BLaER1 treated with 17β-estradiol and CSF1 and Interleukin-3, amounts not matched to agents 10 nM and 100 nM (cell line): ENCODE measurements at regions not wholly inside any gene's neighbourhood (a gene's known extent, or its start where the extent isn't known, plus 50 kb on each side); places are given as distances from the start of the nearest gene placed in this dataset.

Experiments used
- H3K27ac ChIP-seq, 11 experiments: shearing (Covaris generic); formaldehyde crosslinking; 2 replicates each; pipeline ENCODE4 v1.8.1; 2022
- H3K27me3 ChIP-seq, 11 experiments: shearing (Covaris generic); formaldehyde crosslinking; 2 replicates each; pipeline ENCODE4 v1.8.1; 2022
- H3K36me3 ChIP-seq, 11 experiments: shearing (Covaris generic); formaldehyde crosslinking; 2 replicates each; pipeline ENCODE4 v1.8.1; 2022
- H3K4me1 ChIP-seq, 10 experiments: shearing (Covaris generic); formaldehyde crosslinking; 2 replicates each; pipeline ENCODE4 v1.8.1; 2022
- H3K4me2 ChIP-seq, 11 experiments: shearing (Covaris generic); formaldehyde crosslinking; 2 replicates each; pipeline ENCODE4 v1.8.1; 2022
- H3K4me3 ChIP-seq, 10 experiments: shearing (Covaris generic); formaldehyde crosslinking; 2 replicates each; pipeline ENCODE4 v1.8.1; 2022
- H3K9ac ChIP-seq, 11 experiments: shearing (Covaris generic); formaldehyde crosslinking; 2 replicates each; pipeline ENCODE4 v1.8.1; 2022
- H3K9me3 ChIP-seq, 11 experiments: shearing (Covaris generic); formaldehyde crosslinking; replicated peaks in 1 of 11; 2 replicates each; pipeline ENCODE4 v1.8.1; 2022
- H4K20me1 ChIP-seq, 11 experiments: shearing (Covaris generic); formaldehyde crosslinking; 2 replicates each; pipeline ENCODE4 v1.8.1; 2022
- Cebpa-rat ChIP-seq, 11 experiments: shearing (Covaris generic); IDR thresholded peaks; 2 replicates each; pipeline ENCODE4 v1.8.1; 2022

DNA sequence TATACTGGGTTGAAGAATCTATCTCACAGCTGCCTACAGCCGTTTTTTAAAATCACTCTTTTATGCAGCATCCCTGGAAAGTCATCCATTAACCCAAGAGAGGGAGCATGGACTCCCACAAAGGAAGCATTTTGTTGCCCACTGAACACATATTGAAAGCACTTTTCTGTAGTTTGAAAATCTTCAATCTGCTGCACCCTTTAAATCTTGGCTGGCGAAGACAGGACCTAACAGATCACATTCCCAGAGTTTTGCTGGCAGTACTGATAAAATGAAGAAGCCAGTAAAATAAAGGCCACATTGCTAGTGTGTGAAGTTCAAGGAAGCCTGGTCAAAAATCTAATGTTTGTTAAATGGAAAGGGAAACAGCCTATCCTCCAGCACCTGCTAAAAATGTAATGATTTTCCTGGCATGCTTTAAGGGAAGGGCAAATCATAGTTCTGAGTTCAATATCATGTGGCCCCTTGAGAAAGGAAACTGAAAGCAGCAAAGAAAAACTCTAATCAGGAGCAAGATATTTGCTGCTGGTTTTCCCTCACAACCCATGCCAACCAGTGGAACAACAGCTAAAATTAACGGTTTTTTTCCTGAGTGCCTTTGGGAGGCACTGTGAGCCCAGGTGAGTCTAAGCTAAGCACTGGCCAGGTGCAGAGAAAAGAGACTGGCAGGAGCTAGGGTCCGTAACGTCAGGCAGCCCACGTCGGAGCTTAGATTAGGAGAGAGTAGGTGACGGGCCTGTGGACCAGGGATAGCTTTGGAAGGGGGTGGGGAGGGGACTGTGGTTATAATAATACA, 97.9 kb upstream of the PALS2 start:
- TF ChIP-seq Cebpa-rat (IDR thresholded peaks at IDR 0.05) = no peak
- H3K4me2 ChIP-seq = no peak overlapping the region
- H3K9ac ChIP-seq = no peak overlapping the region
- H3K36me3 ChIP-seq = no peaks in the 10 kb centered on the region
- no peaks in the 10 kb centered on the region for H3K27me3 ChIP-seq
- H3K27ac ChIP-seq = no peak overlapping the region
- no peak overlapping the region for H3K4me3 ChIP-seq
- no peaks in the 10 kb centered on the region for H3K4me1 ChIP-seq
- H4K20me1 ChIP-seq = no peaks in the 10 kb centered on the region
- H3K9me3 ChIP-seq = no peaks in the 10 kb centered on the region

DNA sequence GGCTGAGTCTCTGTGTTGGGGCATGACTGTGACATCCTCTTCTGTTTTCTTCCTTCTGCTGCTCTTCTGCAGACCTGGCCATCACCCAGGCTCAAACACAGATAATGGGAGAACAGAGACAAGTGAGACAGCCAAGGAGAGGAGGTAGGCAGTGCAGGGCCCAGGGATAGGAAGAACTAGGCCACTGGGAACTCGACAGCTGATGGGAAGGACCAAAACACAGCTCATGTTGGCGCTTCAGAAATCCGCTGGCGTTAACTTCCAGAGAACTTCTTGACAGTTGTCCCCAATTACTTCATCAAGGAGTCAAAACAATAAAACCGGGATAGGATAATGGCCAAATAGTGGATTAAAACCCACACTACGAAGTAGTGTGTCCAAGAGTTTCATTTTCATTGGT, 97.0 kb upstream of the PALS2 start:
- Histone ChIP-seq H3K36me3 (no peaks in the 10 kb centered on the region), H3K27me3 (no peaks in the 10 kb centered on the region), H3K9me3 (no peaks in the 10 kb centered on the region), H3K27ac (no peak overlapping the region), H3K4me1 (no peaks in the 10 kb centered on the region), H4K20me1 (no peaks in the 10 kb centered on the region), H3K4me2 (no peak overlapping the region), H3K9ac (no peak overlapping the region), H3K4me3 (no peak overlapping the region)
- no peak for TF ChIP-seq Cebpa-rat (IDR thresholded peaks at IDR 0.05)

DNA sequence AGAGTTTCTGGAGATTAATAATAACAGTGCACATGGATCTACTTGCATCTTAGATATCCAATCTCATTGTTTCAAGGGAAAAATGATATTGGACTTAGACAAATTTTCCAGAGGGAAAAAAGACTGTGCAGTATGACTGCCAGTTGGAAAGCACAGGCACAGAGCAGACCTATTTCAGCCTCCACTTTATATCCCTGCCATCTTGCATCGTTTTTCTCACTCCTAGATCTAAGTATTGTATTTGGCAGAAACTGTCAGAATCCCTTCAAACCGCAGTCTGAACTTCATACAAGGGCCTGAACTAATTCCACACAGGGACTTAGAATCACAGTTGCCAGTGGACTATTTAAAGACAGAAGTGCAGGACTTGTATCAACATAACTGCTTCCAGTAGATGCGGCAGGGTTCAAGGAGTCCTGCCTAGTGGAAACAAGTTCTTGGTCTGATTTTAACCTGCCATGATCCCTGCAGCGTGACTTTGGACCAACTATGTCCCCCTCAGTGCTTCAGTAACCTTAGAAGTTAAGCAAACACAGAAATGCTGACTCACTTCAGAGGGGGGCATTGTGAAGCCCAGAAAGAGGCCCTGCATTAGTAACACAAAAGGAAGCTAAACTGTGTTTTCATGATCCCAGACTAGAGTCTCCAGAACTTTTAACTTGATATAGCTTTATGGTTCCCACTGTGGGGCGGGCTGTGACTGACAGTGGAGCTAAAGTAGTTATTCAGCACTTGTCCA, 95.7 kb upstream of the PALS2 start:
- H3K4me2 ChIP-seq = no peak overlapping the region
- no peak overlapping the region; a peak in 2 of 22 replicates for H3K27ac ChIP-seq
- H3K9ac ChIP-seq = no peak overlapping the region

DNA sequence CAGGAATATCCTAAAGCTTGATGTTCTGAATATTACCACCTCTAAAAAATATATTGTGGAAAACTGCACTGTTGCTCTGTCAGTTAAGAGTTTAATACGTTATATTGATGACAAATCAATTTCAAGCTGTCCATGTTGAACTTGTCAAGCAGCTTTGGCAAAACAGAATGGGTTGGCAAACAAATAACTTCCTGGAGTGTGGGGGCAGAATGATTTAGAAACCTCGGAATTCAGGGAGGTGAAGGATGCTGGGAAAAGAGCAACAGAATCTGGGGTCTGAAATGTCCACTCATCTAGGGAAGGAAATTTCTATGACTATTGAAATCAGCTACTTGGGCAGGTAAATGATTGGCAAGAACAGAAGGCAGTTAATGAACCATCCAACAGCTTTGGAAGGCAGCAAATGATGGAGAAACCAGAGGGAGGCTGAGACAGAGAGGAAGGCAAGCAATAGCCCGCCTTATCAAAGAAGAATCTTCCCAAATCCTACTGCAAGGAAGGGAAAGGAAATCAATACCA, 95.1 kb upstream of the PALS2 start:
- no peak overlapping the region for H3K4me2 ChIP-seq
- no peak overlapping the region for H3K4me3 ChIP-seq
- H3K4me1 ChIP-seq = no peaks in the 10 kb centered on the region
- H4K20me1 ChIP-seq = no peaks in the 10 kb centered on the region
- H3K27ac ChIP-seq = no peak overlapping the region
- no peak overlapping the region for H3K9ac ChIP-seq
- no peaks in the 10 kb centered on the region for H3K27me3 ChIP-seq
- no peak for TF ChIP-seq Cebpa-rat (IDR thresholded peaks at IDR 0.05)
- no peaks in the 10 kb centered on the region for H3K9me3 ChIP-seq
- H3K36me3 ChIP-seq = no peaks in the 10 kb centered on the region

More for the DNA sequence above, 95.7 kb upstream of the PALS2 start:
- H4K20me1 ChIP-seq = no peaks in the 10 kb centered on the region
- H3K4me3 ChIP-seq = no peak overlapping the region
- H3K4me1 ChIP-seq = no peaks in the 10 kb centered on the region
- no peaks in the 10 kb centered on the region for H3K27me3 ChIP-seq
- H3K9me3 ChIP-seq = no peaks in the 10 kb centered on the region
- H3K36me3 ChIP-seq = no peaks in the 10 kb centered on the region
- TF ChIP-seq Cebpa-rat (IDR thresholded peaks at IDR 0.05) = no peak

DNA sequence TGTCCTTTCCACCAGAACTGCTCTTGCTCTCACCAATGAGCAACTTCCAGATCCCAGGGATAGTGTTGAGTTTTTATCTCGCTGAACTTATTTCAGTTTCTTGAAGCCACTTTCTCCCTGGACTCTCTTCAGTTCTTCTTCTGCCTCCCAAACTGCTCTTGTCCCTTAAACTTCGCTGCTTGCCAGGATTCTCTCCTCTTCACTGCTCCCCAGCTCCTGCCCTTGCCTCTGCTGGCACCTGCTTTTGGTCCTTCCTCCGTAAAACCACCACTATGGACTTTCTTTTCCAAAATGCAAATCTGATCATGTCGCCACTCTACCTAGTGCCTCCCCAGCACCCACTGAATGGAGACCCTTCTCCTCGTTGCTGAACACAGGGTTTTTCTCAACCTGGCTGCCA, 92.8 kb upstream of the PALS2 start:
- Histone ChIP-seq H3K4me3 (no peak overlapping the region), H3K36me3 (no peaks in the 10 kb centered on the region), H3K9me3 (no peaks in the 10 kb centered on the region), H3K9ac (no peak overlapping the region), H3K27ac (no peak overlapping the region), H4K20me1 (no peaks in the 10 kb centered on the region), H3K4me1 (no peaks in the 10 kb centered on the region), H3K4me2 (no peak overlapping the region), H3K27me3 (no peaks in the 10 kb centered on the region)
- TF ChIP-seq Cebpa-rat (IDR thresholded peaks at IDR 0.05) = no peak

DNA sequence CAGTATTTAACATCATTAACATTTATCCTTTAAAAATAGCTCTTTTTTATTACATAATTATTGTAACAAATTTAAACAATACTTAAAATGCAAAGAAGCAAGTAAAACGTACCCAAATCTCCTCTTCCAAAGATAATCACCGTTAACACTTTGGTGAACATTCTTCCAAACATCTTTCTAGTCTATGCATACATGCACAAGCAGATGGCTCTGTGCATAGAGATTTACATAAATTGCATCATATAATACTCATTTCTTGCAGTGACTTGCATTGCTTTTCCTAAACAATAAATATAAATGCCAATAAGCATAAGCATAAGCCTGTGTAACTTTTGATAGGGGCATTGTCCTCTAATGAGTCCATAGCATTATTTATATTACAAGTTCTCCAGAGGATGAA, 89.4 kb upstream of the PALS2 start:
- Histone ChIP-seq H3K4me1 (no peaks in the 10 kb centered on the region), H3K27me3 (no peaks in the 10 kb centered on the region), H3K27ac (no peak overlapping the region), H3K9ac (no peak overlapping the region), H3K4me2 (no peak overlapping the region), H4K20me1 (no peaks in the 10 kb centered on the region), H3K9me3 (no peaks in the 10 kb centered on the region), H3K36me3 (no peaks in the 10 kb centered on the region), H3K4me3 (no peak overlapping the region)
- TF ChIP-seq Cebpa-rat (IDR thresholded peaks at IDR 0.05) = no peak

DNA sequence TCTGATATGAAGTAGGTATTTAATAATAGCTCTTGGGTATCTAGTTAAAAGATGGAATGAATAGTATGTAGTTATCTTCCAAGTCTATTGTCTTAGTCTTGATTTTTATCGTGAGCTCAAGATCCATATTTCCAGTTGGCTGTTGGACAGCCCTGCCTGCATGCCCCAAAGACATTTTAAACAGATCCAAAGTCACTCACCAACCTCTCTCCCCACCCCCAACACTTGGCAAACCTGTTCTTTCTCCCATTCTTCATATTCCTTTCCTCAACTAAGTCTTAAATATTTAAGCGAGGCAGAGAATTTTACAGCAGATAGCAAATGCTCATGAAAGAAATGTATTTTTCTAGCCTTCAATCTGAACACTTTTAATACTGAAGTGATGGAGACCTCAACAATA, 80.7 kb upstream of the PALS2 start:
- no peak for TF ChIP-seq Cebpa-rat (IDR thresholded peaks at IDR 0.05)
- Histone ChIP-seq H4K20me1 (no peaks in the 10 kb centered on the region), H3K36me3 (no peaks in the 10 kb centered on the region), H3K9ac (no peak overlapping the region), H3K4me1 (no peaks in the 10 kb centered on the region), H3K9me3 (peaks cover 0 to 11% (median 9%) of the 10 kb centered on the region in 11 experiments; a peak in 12 of 22 replicates), H3K4me2 (no peak overlapping the region), H3K27me3 (no peaks in the 10 kb centered on the region), H3K27ac (no peak overlapping the region), H3K4me3 (no peak overlapping the region)

DNA sequence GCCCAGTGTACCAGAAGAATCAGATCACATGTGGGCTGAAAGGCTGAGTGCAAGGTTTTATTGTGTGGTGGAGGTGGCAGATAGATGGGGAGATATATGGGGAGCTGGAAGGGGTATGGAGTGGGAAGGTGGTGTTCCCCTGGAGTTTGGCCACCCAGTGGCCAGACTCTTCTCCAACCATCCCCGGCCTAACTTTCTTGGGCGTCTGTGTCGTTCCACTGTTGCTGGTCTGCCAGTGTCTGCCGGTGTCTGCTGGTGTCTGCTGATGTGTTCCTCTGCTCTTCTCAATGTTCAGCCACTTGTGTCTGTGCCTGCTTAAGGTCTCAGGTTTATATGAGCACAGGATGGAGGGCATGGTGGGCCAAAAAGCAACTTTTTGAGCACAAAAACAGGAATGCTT, 78.4 kb upstream of the PALS2 start:
- Histone ChIP-seq H3K9me3 (peaks cover 0 to 11% (median 9%) of the 10 kb centered on the region in 11 experiments; a peak in 12 of 22 replicates), H3K4me3 (no peak overlapping the region), H3K27me3 (no peaks in the 10 kb centered on the region), H4K20me1 (no peaks in the 10 kb centered on the region), H3K36me3 (no peaks in the 10 kb centered on the region), H3K4me2 (no peak overlapping the region), H3K27ac (no peak overlapping the region), H3K4me1 (no peaks in the 10 kb centered on the region), H3K9ac (no peak overlapping the region)
- TF ChIP-seq Cebpa-rat (IDR thresholded peaks at IDR 0.05) = no peak

DNA sequence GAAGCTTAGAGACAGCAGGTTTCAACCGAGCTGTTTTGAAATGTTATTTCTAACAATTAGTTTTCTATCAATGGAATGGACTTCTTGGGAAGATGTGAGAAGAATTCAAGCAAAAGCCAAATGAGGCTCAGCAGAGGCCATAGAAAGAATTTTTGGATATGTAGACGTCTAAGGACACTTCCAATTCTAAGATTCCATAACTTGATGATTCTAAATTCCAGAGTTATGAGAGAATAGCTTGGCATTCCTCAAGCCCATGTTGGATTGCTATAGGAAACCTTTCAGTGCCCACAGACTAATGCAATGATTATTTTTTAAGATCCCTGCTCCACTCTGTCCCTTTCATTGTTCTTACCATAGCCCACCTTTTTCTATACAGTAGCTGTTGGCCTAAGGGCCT, 77.2 kb upstream of the PALS2 start:
- no peaks in the 10 kb centered on the region for H3K4me1 ChIP-seq
- peaks cover 0 to 11% (median 9%) of the 10 kb centered on the region in 11 experiments; a peak in 12 of 22 replicates for H3K9me3 ChIP-seq
- H3K4me2 ChIP-seq = no peak overlapping the region
- no peaks in the 10 kb centered on the region for H3K27me3 ChIP-seq
- no peak overlapping the region for H3K27ac ChIP-seq
- H3K9ac ChIP-seq = no peak overlapping the region
- TF ChIP-seq Cebpa-rat (IDR thresholded peaks at IDR 0.05) = no peak
- H3K36me3 ChIP-seq = no peaks in the 10 kb centered on the region
- no peaks in the 10 kb centered on the region for H4K20me1 ChIP-seq
- no peak overlapping the region for H3K4me3 ChIP-seq
